ENCODE measurements at regions not wholly inside any gene's neighbourhood (a gene's known extent, or its start where the extent isn't known, plus 50 kb on each side); places are given as distances from the start of the nearest gene placed in this dataset.

GRCh38 chr12:94762943-94763342, 112.6 kb upstream of the TMCC3 start:
- no peak for DNase-seq (ENCODE audit: low read depth)
- Histone ChIP-seq H3K27me3 (ENCODE audit: control insufficient read depth, insufficient read depth, low read length) (no peaks in the 10 kb centered on the region; the same call in 1 of the 2 replicates), H3K36me3 (ENCODE audit: control insufficient read depth, insufficient read depth, low read length) (no peaks in the 10 kb centered on the region), H3K4me3 (ENCODE audit: low read depth, low read length) (no peak overlapping the region)
- no peak for TF ChIP-seq CTCF (IDR thresholded peaks at IDR 0.05; ENCODE audit: insufficient read depth, low read depth, low read length)
- ChIA-PET POLR2A (no interaction called here), CTCF (interaction anchor here (0.9 to 1.6 kb wide), 6 partner anchors 9 to 216 kb away, joined by 3 to 10 read pairs (median 4); no protein-coding TSS in a partner anchor)

GRCh38 chr12:94762259-94762942, 112.0 kb upstream of the TMCC3 start:
- ChIA-PET CTCF (interaction anchor here (1.0 to 1.6 kb wide), 4 partner anchors 10 to 17 kb away, joined by 3 to 10 read pairs (median 4); no protein-coding TSS in a partner anchor), POLR2A (no interaction called here)
- no peak for TF ChIP-seq CTCF (IDR thresholded peaks at IDR 0.05; ENCODE audit: insufficient read depth, low read depth, low read length)
- Histone ChIP-seq H3K36me3 (ENCODE audit: control insufficient read depth, insufficient read depth, low read length) (no peaks in the 10 kb centered on the region), H3K27me3 (ENCODE audit: control insufficient read depth, insufficient read depth, low read length) (no peaks in the 10 kb centered on the region; the same call in 1 of the 2 replicates), H3K4me3 (ENCODE audit: low read depth, low read length) (no peak overlapping the region)
- DNase-seq (ENCODE audit: low read depth) = no peak

GRCh38 chr12:94761559-94761958, 111.2 kb upstream of the TMCC3 start:
- DNase-seq (ENCODE audit: low read depth) = peak; percentile 36
- no peaks in the 10 kb centered on the region; the same call in 1 of the 2 replicates for H3K27me3 ChIP-seq (ENCODE audit: control insufficient read depth, insufficient read depth, low read length)
- no peak overlapping the region for H3K4me3 ChIP-seq (ENCODE audit: low read depth, low read length)
- ChIA-PET POLR2A (no interaction called here), CTCF (no interaction called here)
- H3K36me3 ChIP-seq (ENCODE audit: control insufficient read depth, insufficient read depth, low read length) = no peaks in the 10 kb centered on the region
- TF ChIP-seq CTCF (IDR thresholded peaks at IDR 0.05; ENCODE audit: insufficient read depth, low read depth, low read length) = no peak

- Histone ChIP-seq H3K36me3 (ENCODE audit: control insufficient read depth, insufficient read depth, low read length) (no peaks in the 10 kb centered on the region), H3K4me3 (ENCODE audit: low read depth, low read length) (no peak overlapping the region), H3K27me3 (ENCODE audit: control insufficient read depth, insufficient read depth, low read length) (no peaks in the 10 kb centered on the region; the same call in 1 of the 2 replicates)
- no peak for TF ChIP-seq CTCF (IDR thresholded peaks at IDR 0.05; ENCODE audit: insufficient read depth, low read depth, low read length)
- ChIA-PET POLR2A (no interaction called here), CTCF (no interaction called here)
- DNase-seq (ENCODE audit: low read depth) = no peak
Observed at GRCh38 chr12:94760786-94761185, 110.4 kb upstream of the TMCC3 start.

GRCh38 chr12:94756789-94757188, 106.4 kb upstream of the TMCC3 start:
- ChIA-PET POLR2A (no interaction called here), CTCF (no interaction called here)
- no peak for TF ChIP-seq CTCF (IDR thresholded peaks at IDR 0.05; ENCODE audit: insufficient read depth, low read depth, low read length)
- no peaks in the 10 kb centered on the region for H3K36me3 ChIP-seq (ENCODE audit: control insufficient read depth, insufficient read depth, low read length)
- peaks cover 2% of the 10 kb centered on the region; the same call in 1 of the 2 replicates for H3K27me3 ChIP-seq (ENCODE audit: control insufficient read depth, insufficient read depth, low read length)
- H3K4me3 ChIP-seq (ENCODE audit: low read depth, low read length) = no peak overlapping the region
- DNase-seq (ENCODE audit: low read depth) = no peak

Data from BJ (cell line).